Ascending aorta (tissue), 2 donors: ENCODE measurements at regions not wholly inside any gene's neighbourhood (a gene's known extent, or its start where the extent isn't known, plus 50 kb on each side); places are given as distances from the start of the nearest gene placed in this dataset.

Source experiments
- DNase-seq, 2 donors: peaks; one replicate each; pipeline ENCODE4 v3.0.0-alpha.2; 2019; ENCODE audit warnings: low spot score in 2 of 2
- H3K27ac ChIP-seq, 2 donors: fragments of 200-600 bp; sonication (generic); one replicate each; pipeline ENCODE4 v1.5.1; 2016 to 2017; ENCODE audit warnings: mild to moderate bottlenecking in 1 of 2
- H3K27me3 ChIP-seq: fragments of 200-600 bp; sonication (generic); one replicate; pipeline ENCODE4 v1.5.1; 2017
- H3K36me3 ChIP-seq, 2 donors: fragments of 200-600 bp; sonication (generic); one replicate each; pipeline ENCODE4 v1.5.1; 2016
- H3K4me1 ChIP-seq, 2 donors: fragments of 200-600 bp; sonication (generic); one replicate each; pipeline ENCODE4 v1.5.1; 2016 to 2017; ENCODE audit warnings: mild to moderate bottlenecking in 1 of 2
- H3K4me3 ChIP-seq, 2 donors: fragments of 200-600 bp; sonication (generic); one replicate each; pipeline ENCODE4 v1.5.1; 2016 to 2017; ENCODE audit warnings: mild to moderate bottlenecking in 1 of 2
- H3K9me3 ChIP-seq, 2 donors: fragments of 200-600 bp; sonication (generic); one replicate each; pipeline ENCODE4 v1.5.1; 2016
- intact Hi-C: fragments of 100-400 bp; cut with DNase I; formaldehyde crosslinking; loops from one replicate; pipeline ENCODE4 v1.15.1; 2023
- TF ChIP-seq, protein P1 (sequence below), 3 experiments: fragments of 200-600 bp in 2 of 3; fragments of 450-650 bp in 1 of 3; sonication (generic) in 2 of 3; IDR thresholded peaks; one replicate each; pipeline ENCODE4 v1.5.1; 2016 to 2019; ENCODE audit warnings: antibody characterized with exemption in 3 of 3, mild to moderate bottlenecking in 1 of 3, moderate library complexity in 1 of 3

DNA sequence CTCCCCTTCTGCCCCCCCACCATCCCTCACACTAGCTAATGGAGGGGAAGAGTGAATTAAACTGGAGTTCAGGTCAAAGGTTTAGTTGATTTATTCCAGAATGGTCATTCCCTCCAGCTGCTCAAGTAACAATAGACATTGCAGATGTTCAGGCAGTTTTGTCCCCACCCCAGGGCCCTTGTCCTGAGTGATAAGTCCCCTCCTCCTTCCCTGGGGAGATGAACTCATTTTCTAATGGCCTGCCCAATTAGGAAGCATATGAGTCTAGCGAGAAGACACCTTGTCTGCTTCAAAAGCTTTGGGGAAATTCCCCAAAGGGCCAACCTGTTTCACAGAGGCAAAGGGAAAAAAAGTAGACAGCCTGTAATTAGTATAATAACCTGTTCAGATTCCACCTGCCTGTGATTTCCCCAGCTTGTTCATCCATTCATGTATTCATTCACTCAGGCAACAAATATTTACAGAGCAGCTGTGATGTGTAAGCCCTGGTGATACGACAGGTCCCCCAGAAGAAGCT is 165.3 kb downstream of the SHQ1 start:
- no peak overlapping the region for H3K4me3 ChIP-seq
- peaks cover 0 to 7% of the 10 kb centered on the region in 2 donors for H3K9me3 ChIP-seq
- intact Hi-C loops: no loop called here
- no peak overlapping the region for H3K27ac ChIP-seq
- no peaks in the 10 kb centered on the region for H3K4me1 ChIP-seq
- TF ChIP-seq, protein P1, sequence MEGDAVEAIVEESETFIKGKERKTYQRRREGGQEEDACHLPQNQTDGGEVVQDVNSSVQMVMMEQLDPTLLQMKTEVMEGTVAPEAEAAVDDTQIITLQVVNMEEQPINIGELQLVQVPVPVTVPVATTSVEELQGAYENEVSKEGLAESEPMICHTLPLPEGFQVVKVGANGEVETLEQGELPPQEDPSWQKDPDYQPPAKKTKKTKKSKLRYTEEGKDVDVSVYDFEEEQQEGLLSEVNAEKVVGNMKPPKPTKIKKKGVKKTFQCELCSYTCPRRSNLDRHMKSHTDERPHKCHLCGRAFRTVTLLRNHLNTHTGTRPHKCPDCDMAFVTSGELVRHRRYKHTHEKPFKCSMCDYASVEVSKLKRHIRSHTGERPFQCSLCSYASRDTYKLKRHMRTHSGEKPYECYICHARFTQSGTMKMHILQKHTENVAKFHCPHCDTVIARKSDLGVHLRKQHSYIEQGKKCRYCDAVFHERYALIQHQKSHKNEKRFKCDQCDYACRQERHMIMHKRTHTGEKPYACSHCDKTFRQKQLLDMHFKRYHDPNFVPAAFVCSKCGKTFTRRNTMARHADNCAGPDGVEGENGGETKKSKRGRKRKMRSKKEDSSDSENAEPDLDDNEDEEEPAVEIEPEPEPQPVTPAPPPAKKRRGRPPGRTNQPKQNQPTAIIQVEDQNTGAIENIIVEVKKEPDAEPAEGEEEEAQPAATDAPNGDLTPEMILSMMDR (IDR thresholded peaks at IDR 0.05): no peak
- no peak for DNase-seq
- H3K36me3 ChIP-seq: no peaks in the 10 kb centered on the region
- no peaks in the 10 kb centered on the region for H3K27me3 ChIP-seq

DNA sequence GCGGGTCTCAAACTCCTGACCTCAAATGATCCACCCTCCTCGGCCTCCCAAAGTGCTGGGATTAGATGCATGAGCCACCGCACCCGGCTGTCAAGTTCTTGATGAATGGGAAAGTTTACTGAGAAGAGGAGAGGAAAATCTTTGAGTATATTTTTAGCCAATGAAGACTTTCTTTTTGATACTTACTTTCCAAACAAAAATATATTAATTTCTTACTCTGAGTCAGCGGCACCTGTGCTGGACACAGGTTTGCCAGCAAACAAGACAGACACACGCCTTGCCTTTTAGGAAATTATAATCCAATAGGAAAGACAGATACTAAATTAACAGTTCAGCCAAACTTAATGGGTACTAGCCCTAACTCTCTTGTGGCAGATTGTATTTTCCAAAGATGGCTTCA is 166.6 kb downstream of the SHQ1 start:
- Histone ChIP-seq H3K4me1 (no peaks in the 10 kb centered on the region), H3K27me3 (no peaks in the 10 kb centered on the region), H3K4me3 (no peak overlapping the region), H3K9me3 (peaks cover 0 to 7% of the 10 kb centered on the region in 2 donors), H3K36me3 (no peaks in the 10 kb centered on the region), H3K27ac (no peak overlapping the region)
- intact Hi-C loops: no loop called here
- DNase-seq: no peak
- TF ChIP-seq, protein P1 (IDR thresholded peaks at IDR 0.05): no peak

DNA sequence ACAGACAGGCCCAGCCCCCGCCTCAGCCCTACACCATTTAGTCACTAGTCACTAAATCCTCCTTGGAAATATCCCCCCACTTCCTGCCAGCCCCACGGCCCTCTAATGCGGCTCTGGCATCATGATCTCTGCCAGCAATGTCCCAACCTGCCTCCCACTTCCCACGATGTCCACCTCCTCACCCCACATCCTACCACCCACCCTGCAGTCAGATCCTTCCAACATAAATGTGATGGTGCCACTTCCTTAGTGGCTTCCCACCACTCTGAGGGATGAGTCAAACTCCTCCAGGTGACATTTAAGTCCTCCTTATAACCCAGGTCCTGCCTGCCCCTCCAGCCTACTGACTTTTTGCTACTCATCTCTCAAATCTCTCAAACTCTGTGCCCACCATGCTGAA is 167.5 kb downstream of the SHQ1 start:
- Histone ChIP-seq H3K4me3 (no peak overlapping the region), H3K4me1 (no peaks in the 10 kb centered on the region), H3K9me3 (peaks cover 0 to 7% of the 10 kb centered on the region in 2 donors), H3K27ac (no peak overlapping the region), H3K27me3 (no peaks in the 10 kb centered on the region), H3K36me3 (no peaks in the 10 kb centered on the region)
- no peak for DNase-seq
- intact Hi-C loops: no loop called here
- TF ChIP-seq, protein P1 (IDR thresholded peaks at IDR 0.05): no peak

DNA sequence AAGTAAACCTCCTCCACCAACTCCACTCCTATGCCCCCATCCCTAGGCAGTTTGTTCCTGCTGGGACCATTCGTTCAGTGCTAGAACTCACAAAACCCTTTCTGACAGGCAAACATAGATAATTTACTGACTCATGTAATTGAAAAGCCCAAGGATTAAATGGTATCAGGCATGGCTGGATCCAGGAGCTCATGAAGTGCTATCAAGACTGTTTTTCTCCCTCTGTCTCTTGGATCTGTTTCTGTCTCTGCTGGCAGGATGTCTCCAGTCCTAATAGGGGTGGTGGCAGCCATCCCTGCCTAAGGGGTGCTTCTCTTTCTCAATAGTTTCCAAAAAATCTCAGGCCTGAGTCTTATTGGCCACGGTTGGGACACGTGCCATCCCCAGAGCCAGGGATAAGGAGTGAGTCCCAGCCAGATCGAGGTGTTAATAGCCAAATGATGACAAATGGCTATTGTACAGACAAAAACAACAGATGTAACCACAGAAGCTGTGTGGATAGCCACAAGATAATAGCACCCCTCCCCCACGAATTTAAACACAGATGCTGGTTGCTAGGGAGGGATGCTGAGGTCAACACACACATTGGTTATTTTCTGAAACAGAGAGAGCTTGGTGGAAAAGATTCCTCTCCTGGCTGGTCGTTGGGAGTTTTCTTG is 168.6 kb downstream of the SHQ1 start:
- Histone ChIP-seq H3K27ac (no peak overlapping the region), H3K9me3 (peaks cover 0 to 11% of the 10 kb centered on the region in 2 donors), H3K36me3 (no peaks in the 10 kb centered on the region), H3K4me1 (no peaks in the 10 kb centered on the region), H3K4me3 (no peak overlapping the region), H3K27me3 (no peaks in the 10 kb centered on the region)
- intact Hi-C loops: no loop called here
- TF ChIP-seq, protein P1 (IDR thresholded peaks at IDR 0.05): no peak
- DNase-seq: no peak

DNA sequence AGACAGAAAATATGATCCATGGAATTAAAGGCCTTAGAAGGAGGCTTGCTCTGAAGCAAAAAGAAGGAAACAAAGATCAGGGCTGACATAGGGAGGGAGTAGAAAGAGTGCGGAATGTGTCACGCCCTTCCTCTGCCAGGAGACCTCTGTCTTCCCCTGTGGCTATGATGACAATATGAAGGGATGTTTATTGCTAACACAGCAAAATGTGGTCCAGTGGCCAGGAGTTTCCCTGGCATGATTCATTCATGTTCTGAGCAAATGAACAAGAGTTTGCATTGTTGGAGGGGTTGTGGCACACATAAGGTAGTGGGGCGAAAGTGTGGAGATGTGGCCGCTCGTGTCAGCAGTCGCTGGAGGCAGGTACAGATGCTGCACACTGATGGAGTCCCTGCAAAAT is 169.4 kb downstream of the SHQ1 start:
- H3K4me1 ChIP-seq: no peaks in the 10 kb centered on the region
- H3K9me3 ChIP-seq: peaks cover 0 to 11% of the 10 kb centered on the region in 2 donors
- no peak for DNase-seq
- no peak overlapping the region for H3K4me3 ChIP-seq
- no peak overlapping the region for H3K27ac ChIP-seq
- TF ChIP-seq, protein P1 (IDR thresholded peaks at IDR 0.05): no peak
- intact Hi-C loops: no loop called here
- H3K27me3 ChIP-seq: no peaks in the 10 kb centered on the region
- H3K36me3 ChIP-seq: no peaks in the 10 kb centered on the region
